ENCODE measurements at regions not wholly inside any gene's neighbourhood (a gene's known extent, or its start where the extent isn't known, plus 50 kb on each side); places are given as distances from the start of the nearest gene placed in this dataset.

GRCh38 chr1:82924666-82925065 is 1074.3 kb downstream of the TTLL7 start:
- no peak overlapping the region for H3K27ac ChIP-seq
- intact Hi-C loops (cut with DNase I): no loop called here
- no peaks in the 10 kb centered on the region for H3K27me3 ChIP-seq
- no peak overlapping the region for H3K4me3 ChIP-seq
- TF ChIP-seq CTCF (IDR thresholded peaks at IDR 0.05): no peak
- no peak for TF ChIP-seq POLR2A (IDR thresholded peaks at IDR 0.05)
- DNase-seq: no peak
- H3K4me1 ChIP-seq: peaks cover 0 to 14% (median 0%) of the 10 kb centered on the region in 3 donors
- no peaks in the 10 kb centered on the region for H3K36me3 ChIP-seq
- no peaks in the 10 kb centered on the region for H3K9me3 ChIP-seq
- 67 to 79% methylated on average over 2 of the region's 2 CpGs for WGBS, 2 donors

DNA sequence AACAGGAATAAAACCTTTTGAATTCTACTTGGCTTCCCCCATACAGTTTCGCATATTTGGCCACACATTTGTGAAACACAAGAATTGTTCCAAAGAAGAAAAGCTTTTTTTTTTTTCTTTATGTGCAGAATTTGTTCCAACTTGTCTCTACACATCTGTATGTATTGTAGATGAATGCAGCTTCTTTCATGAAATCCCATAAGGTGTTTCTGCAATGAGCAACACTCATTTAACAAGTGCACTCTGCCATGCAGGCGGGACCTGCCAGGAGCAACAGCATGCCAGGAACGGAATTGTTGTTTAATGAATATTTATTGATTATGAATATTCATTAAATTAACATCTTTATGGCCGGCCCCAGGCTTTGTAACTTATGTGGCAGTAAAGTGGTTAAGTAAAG is 1075.0 kb downstream of the TTLL7 start:
- no peak for TF ChIP-seq POLR2A (IDR thresholded peaks at IDR 0.05)
- no peak for TF ChIP-seq CTCF (IDR thresholded peaks at IDR 0.05)
- 44 to 45% methylated on average over 4 of the region's 4 CpGs for WGBS, 2 donors
- intact Hi-C loops (cut with DNase I): no loop called here
- no peak for DNase-seq
- no peaks in the 10 kb centered on the region for H3K27me3 ChIP-seq
- H3K4me3 ChIP-seq: no peak overlapping the region
- no peaks in the 10 kb centered on the region for H3K36me3 ChIP-seq
- H3K27ac ChIP-seq: no peak overlapping the region
- H3K4me1 ChIP-seq: peaks cover 0 to 19% (median 0%) of the 10 kb centered on the region in 3 donors
- no peaks in the 10 kb centered on the region for H3K9me3 ChIP-seq

DNA sequence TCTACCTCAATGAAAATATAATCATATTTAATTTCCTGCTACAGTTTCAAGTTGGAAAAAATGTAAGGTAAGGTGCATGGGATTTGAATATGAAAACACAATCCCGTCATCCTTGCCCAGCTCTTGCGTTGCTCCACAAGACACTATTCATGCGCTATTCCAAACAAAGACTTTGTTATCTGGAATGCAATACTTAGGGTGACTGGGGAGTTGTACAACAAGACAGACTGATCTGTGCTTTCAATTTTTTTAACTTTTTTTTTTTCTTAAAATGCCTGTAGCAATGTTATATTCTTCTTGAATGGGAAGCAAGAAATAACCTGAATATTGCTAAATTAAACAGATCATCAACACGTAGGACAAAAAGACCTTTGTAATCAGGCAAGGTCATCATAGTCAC is 1077.2 kb downstream of the TTLL7 start:
- TF ChIP-seq CTCF (IDR thresholded peaks at IDR 0.05) (no peak), POLR2A (IDR thresholded peaks at IDR 0.05) (no peak)
- Histone ChIP-seq H3K36me3 (no peaks in the 10 kb centered on the region), H3K27ac (no peak overlapping the region), H3K4me3 (no peak overlapping the region), H3K4me1 (peaks cover 0 to 19% (median 0%) of the 10 kb centered on the region in 3 donors), H3K9me3 (no peaks in the 10 kb centered on the region), H3K27me3 (no peaks in the 10 kb centered on the region)
- 63 to 84% methylated on average over 4 of the region's 4 CpGs for WGBS, 2 donors
- no peak for DNase-seq
- intact Hi-C loops (cut with DNase I): no loop called here

DNA sequence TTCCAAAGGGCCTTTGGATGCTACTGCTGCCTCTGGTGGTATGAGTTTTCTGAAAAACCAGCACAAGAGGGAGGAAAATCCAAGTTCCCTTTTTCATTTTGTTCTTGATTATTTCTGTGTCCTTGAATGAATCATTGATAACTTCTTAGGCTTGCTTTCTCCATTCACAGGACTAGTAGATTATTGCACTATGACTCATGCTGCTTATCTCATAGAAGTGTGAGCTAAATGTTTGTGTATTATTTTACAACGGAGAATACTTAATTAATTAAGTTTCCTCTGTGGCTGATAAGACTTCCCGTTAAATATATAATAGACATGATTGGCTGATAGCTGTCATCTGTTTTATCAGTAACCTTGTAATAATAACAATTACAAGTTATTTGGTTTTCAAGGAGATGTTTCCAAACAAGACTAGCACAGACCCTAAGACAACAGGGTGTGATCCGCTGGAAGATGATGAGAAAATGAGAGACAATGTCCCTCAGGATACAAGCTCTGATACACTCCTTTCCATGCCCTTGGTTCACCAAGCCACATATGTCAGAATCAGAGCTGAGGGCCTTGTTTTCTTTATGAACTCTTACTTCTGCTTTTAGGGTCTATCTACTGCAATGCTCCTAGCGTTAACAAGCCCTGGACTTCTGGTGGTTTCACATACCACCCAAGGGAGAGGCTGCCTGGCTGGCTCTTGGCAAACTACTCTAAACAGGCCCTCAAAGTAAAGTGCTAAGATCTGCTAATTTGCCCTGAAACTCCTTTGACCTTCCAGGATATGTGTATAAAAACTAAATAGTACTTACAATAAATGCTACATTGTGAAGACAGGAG is 1078.3 kb downstream of the TTLL7 start:
- TF ChIP-seq CTCF (IDR thresholded peaks at IDR 0.05) (no peak), POLR2A (IDR thresholded peaks at IDR 0.05) (no peak)
- DNase-seq: no peak
- Histone ChIP-seq H3K27ac (peak overlapping the region in 2 of 4 donors; percentile 31 to 41), H3K27me3 (no peaks in the 10 kb centered on the region), H3K4me1 (peaks cover 0 to 19% (median 0%) of the 10 kb centered on the region in 3 donors), H3K9me3 (no peaks in the 10 kb centered on the region), H3K36me3 (no peaks in the 10 kb centered on the region), H3K4me3 (no peak overlapping the region)
- WGBS, 2 donors: 45 to 54% methylated on average over 4 of the region's 4 CpGs
- intact Hi-C loops (cut with DNase I): no loop called here

DNA sequence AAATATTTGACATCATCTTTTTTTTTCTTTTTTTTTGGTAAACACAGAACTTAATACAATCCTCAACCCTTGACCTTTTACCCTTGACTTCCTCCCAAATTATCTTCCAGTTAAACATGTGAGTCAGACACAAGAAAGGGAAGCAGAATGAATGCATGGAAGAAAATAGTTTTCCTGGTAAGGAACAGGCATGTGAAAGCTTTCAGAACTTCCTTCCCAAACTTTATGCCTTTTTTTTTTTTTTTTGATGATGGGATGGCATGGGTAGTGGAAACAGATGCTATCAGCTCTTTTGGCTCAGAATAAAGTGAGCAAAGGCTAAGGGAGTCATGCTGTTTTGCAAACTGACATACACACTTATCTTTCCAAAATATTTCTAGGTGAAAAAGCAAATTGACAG is 1079.1 kb downstream of the TTLL7 start:
- Histone ChIP-seq H3K4me1 (peaks cover 0 to 19% (median 0%) of the 10 kb centered on the region in 3 donors), H3K9me3 (no peaks in the 10 kb centered on the region), H3K4me3 (no peak overlapping the region), H3K27me3 (no peaks in the 10 kb centered on the region), H3K27ac (peak overlapping the region in 2 of 4 donors; percentile 15 to 41), H3K36me3 (no peaks in the 10 kb centered on the region)
- no peak for TF ChIP-seq POLR2A (IDR thresholded peaks at IDR 0.05)
- intact Hi-C loops (cut with DNase I): no loop called here
- no peak for DNase-seq
